T-helper 1 cell treated with Interleukin-12 subunit alpha and Interleukin-12 subunit beta and Interleukin-4 antibody, amounts not matched to agents 30 μg/mL and 1 μg/mL, for 36 hours (primary cell): ENCODE measurements at regions not wholly inside any gene's neighbourhood (a gene's known extent, or its start where the extent isn't known, plus 50 kb on each side); places are given as distances from the start of the nearest gene placed in this dataset.
"Not testable (repeated sequence)": the region's sequence is repeated elsewhere in the genome, so short reads cannot be mapped to it uniquely, and the experiment has no call there.

Experiments
- H3K27ac Mint-ChIP-seq: one replicate; pipeline ENCODE4 v1.8.0; 2021; ENCODE audit warnings: mild to moderate bottlenecking, mixed read lengths
- H3K27me3 Mint-ChIP-seq: one replicate; pipeline ENCODE4 v1.8.0; 2021; ENCODE audit warnings: low read depth, mixed read lengths
- H3K36me3 Mint-ChIP-seq: one replicate; pipeline ENCODE4 v1.8.0; 2021; ENCODE audit warnings: low read depth, mixed read lengths
- H3K4me1 Mint-ChIP-seq: one replicate; pipeline ENCODE4 v1.8.0; 2021; ENCODE audit warnings: low read depth, mixed read lengths
- H3K4me3 Mint-ChIP-seq: one replicate; pipeline ENCODE4 v1.8.0; 2021; ENCODE audit warnings: mild to moderate bottlenecking, moderate library complexity, mixed read lengths
- H3K9me3 Mint-ChIP-seq: one replicate; pipeline ENCODE4 v1.8.0; 2021; ENCODE audit warnings: mixed read lengths

GRCh38 chr2:12441750-12442475 lies 274.8 kb upstream of the TRIB2 start:
- H3K4me1 Mint-ChIP-seq, result peaks cover 15% of the 10 kb centered on the region
- H3K9me3 Mint-ChIP-seq, result no peaks in the 10 kb centered on the region
- no peak overlapping the region for H3K4me3 Mint-ChIP-seq
- H3K36me3 Mint-ChIP-seq, result peaks cover 3% of the 10 kb centered on the region
- H3K27ac Mint-ChIP-seq, result no peak overlapping the region
- no peaks in the 10 kb centered on the region for H3K27me3 Mint-ChIP-seq

DNA sequence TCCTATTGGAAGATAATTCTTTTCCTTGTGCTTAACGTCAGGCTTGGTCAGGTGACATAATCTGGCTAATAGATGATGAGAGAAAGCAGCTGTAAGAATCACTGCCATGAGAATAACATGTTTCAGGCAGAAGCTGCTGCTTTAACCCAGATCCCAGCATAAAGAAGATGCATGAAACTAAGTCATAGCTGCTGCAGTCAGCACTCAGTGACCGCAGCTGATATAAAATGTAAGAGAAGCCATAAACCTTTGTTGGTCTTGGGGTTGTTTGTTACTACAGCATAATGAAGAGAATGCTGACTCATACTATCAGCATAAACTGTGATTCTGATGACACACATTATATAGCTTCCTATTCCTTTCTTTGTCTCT lies 274.3 kb upstream of the TRIB2 start:
- Mint-ChIP-seq H3K9me3 (no peaks in the 10 kb centered on the region), H3K36me3 (peaks cover 3% of the 10 kb centered on the region), H3K4me1 (peaks cover 15% of the 10 kb centered on the region), H3K27me3 (no peaks in the 10 kb centered on the region), H3K4me3 (no peak overlapping the region), H3K27ac (no peak overlapping the region)

- Mint-ChIP-seq H3K4me3 (no peak overlapping the region), H3K27me3 (no peaks in the 10 kb centered on the region), H3K27ac (no peak overlapping the region), H3K36me3 (peaks cover 2% of the 10 kb centered on the region), H3K4me1 (peaks cover 19% of the 10 kb centered on the region), H3K9me3 (no peaks in the 10 kb centered on the region)
These were observed 267.8 kb upstream of the TRIB2 start for GRCh38 chr2:12448846-12449505.

GRCh38 chr2:12451726-12452125 lies 265.0 kb upstream of the TRIB2 start:
- Mint-ChIP-seq H3K9me3 (no peaks in the 10 kb centered on the region), H3K4me3 (peak overlapping the region; percentile 58), H3K36me3 (peaks cover 2% of the 10 kb centered on the region), H3K27me3 (no peaks in the 10 kb centered on the region), H3K4me1 (peaks cover 23% of the 10 kb centered on the region), H3K27ac (peak overlapping the region; percentile 27)

DNA sequence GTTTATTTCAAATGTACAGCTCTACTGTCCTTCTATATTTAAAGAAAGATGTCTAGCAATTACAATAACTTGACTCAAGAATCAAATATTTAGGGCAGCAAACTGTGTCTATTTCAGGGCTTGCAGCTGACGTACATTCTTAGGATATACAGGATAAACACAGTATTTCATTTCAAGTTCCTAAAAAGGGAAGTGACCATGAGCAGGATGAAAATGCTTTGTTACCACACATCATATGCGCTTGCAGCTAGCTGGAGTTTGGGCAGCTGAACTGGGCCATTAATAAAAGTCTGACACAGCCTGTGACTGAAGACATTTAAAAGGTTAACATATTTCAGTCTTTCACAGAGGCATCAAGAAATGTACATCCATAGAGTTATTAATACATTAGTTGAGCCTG lies 264.6 kb upstream of the TRIB2 start:
- peaks cover 2% of the 10 kb centered on the region for H3K36me3 Mint-ChIP-seq
- H3K4me3 Mint-ChIP-seq, result peak overlapping the region; percentile 58
- no peak overlapping the region for H3K27ac Mint-ChIP-seq
- H3K9me3 Mint-ChIP-seq, result no peaks in the 10 kb centered on the region
- no peaks in the 10 kb centered on the region for H3K27me3 Mint-ChIP-seq
- H3K4me1 Mint-ChIP-seq, result peaks cover 26% of the 10 kb centered on the region

DNA sequence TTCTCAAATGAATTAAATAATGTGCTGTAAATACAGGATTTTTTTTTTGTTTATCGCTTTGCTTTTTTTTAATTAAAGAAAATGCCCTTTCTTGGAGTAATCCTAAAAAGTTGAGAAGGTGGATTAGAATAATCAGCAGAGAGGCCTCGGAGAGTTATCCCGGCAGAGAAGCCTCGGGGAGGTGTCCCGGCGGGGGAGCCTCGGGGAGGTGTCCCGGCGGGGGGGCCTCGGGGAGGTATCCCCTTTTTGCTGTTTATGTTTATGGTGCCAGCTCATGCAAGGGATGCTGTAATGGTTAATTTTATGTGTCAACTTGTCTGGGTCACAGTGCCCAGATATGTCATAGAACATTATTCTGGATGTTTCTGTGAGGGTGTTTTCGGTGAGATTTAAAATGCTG lies 263.0 kb upstream of the TRIB2 start:
- Mint-ChIP-seq H3K27me3 (no peaks in the 10 kb centered on the region), H3K27ac (no peak overlapping the region), H3K36me3 (peaks cover 2% of the 10 kb centered on the region), H3K4me3 (no peak overlapping the region), H3K4me1 (peaks cover 31% of the 10 kb centered on the region), H3K9me3 (no peaks in the 10 kb centered on the region)

GRCh38 chr2:12455661-12456060 lies 261.1 kb upstream of the TRIB2 start:
- no peaks in the 10 kb centered on the region for H3K27me3 Mint-ChIP-seq
- no peak overlapping the region for H3K27ac Mint-ChIP-seq
- H3K9me3 Mint-ChIP-seq, result no peaks in the 10 kb centered on the region
- H3K4me1 Mint-ChIP-seq, result peaks cover 30% of the 10 kb centered on the region
- H3K4me3 Mint-ChIP-seq, result no peak overlapping the region
- H3K36me3 Mint-ChIP-seq, result peaks cover 6% of the 10 kb centered on the region

DNA sequence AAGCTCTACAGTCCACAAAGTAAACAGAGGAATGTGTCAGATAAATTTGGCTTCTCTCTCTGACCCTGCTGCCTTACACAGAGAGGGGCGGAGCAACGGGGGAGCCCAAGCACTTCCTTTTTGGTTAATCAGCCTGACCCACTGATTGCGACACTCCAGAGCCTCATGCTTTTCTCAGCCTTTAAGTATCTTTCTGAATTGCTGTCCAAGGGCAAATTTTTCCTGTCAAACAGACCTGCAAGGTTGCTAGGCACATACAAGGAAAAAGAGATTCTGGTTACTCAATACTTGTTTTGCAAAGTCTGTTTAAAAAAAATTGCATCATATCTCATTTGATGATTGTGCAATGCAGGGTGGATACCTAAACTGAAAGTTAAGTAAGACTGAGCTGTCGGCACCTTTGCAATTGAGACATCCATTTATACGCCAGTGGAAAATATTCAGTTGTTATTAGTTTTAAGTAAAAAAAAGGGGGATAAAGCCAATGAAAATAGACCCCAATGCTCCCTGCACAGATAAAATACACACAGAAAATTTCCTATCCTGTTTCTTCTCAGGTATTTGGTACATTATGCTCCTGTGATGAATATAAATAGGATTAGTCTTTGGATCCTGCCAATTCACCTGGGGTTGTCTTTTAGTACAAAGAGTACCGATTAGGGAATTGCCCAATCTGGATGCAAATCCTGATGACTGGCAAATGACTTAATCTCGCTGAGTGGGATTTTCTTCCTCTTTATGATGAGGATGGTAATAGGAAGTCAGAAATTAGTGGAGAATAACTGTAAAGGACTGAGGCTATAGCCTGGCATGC lies 260.2 kb upstream of the TRIB2 start:
- H3K9me3 Mint-ChIP-seq, result peaks cover 8% of the 10 kb centered on the region
- peaks cover 10% of the 10 kb centered on the region for H3K36me3 Mint-ChIP-seq
- H3K27me3 Mint-ChIP-seq, result no peaks in the 10 kb centered on the region
- H3K27ac Mint-ChIP-seq, result peak overlapping the region; percentile 93
- peaks cover 28% of the 10 kb centered on the region for H3K4me1 Mint-ChIP-seq
- peak overlapping the region; percentile 69 for H3K4me3 Mint-ChIP-seq

GRCh38 chr2:12457831-12458230 lies 258.9 kb upstream of the TRIB2 start:
- peaks cover 9% of the 10 kb centered on the region for H3K36me3 Mint-ChIP-seq
- no peaks in the 10 kb centered on the region for H3K27me3 Mint-ChIP-seq
- H3K4me1 Mint-ChIP-seq, result peaks cover 18% of the 10 kb centered on the region
- no peak overlapping the region for H3K27ac Mint-ChIP-seq
- H3K4me3 Mint-ChIP-seq, result no peak overlapping the region
- H3K9me3 Mint-ChIP-seq, result peaks cover 10% of the 10 kb centered on the region

DNA sequence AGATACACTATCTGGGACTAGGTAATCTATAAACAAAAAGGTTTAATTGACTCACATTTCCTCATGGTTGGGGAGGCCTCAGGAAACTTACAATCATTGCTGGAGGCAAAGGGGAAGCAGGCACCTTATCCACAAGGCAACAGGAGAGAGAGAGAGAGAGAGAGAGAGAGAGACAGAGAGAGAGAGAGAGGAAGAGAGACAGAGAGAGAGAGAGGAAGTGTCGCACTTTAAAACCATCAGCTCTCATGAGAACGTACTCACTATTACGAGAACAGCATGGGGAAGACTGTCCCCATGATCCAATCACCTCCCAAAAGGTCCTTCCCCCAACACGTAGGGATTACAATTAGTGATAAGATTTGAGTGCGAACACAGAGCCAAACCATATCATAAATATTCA lies 253.5 kb upstream of the TRIB2 start:
- no peak overlapping the region for H3K27ac Mint-ChIP-seq
- H3K4me1 Mint-ChIP-seq, result peaks cover 4% of the 10 kb centered on the region
- H3K9me3 Mint-ChIP-seq, result peaks cover 10% of the 10 kb centered on the region
- H3K36me3 Mint-ChIP-seq, result peaks cover 9% of the 10 kb centered on the region
- H3K27me3 Mint-ChIP-seq, result no peaks in the 10 kb centered on the region
- no peak overlapping the region for H3K4me3 Mint-ChIP-seq

DNA sequence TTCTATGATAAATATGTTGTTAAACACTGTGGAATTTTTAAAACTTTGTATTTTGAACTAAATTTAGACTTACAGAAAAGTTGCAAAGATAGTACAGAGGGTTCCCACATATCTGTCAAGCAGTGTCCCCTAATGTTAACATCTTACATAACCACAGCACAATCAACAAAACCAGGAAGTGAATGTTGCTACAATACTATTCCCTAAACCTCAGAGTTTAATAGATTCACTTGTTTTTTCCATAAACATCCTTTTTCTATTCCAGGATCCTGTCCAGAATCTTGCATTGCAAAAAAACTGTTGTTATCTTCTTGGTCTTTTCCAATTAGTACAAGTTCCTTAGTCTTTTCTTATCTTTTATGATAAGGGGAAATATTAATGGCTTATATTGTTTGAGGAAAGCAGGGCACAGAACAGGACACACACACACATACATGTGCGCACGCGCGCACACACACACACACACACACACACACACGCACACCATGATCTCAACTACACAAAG lies 251.1 kb upstream of the TRIB2 start:
- Mint-ChIP-seq H3K36me3 (peaks cover 5% of the 10 kb centered on the region), H3K4me1 (no peaks in the 10 kb centered on the region), H3K4me3 (no peak overlapping the region), H3K27ac (no peak overlapping the region), H3K9me3 (peaks cover 10% of the 10 kb centered on the region), H3K27me3 (no peaks in the 10 kb centered on the region)

DNA sequence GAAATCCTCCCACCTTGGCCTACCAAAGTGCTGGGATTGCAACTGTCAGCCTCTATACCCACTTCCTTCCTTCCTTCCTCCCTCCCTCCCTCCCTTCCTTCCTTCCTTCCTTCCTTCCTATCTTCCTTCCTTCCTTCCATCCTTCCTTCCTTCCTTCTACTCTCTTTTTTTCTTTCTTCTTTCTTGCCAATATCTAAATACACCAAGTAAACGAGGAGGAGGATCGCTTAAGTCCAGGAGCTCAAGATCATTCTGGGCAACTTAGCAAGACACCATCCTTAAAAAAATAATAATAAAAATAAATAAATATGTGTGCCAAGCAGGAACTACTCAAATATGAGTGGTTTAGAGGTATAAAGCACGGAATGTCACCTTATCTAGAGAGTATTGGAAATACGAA lies 249.4 kb upstream of the TRIB2 start:
- H3K36me3 Mint-ChIP-seq, result peaks cover 9% of the 10 kb centered on the region
- H3K9me3 Mint-ChIP-seq, result peaks cover 10% of the 10 kb centered on the region
- no peak overlapping the region for H3K4me3 Mint-ChIP-seq
- no peaks in the 10 kb centered on the region for H3K27me3 Mint-ChIP-seq
- no peaks in the 10 kb centered on the region for H3K4me1 Mint-ChIP-seq
- no peak overlapping the region for H3K27ac Mint-ChIP-seq

GRCh38 chr2:12469141-12469561 lies 247.6 kb upstream of the TRIB2 start:
- no peaks in the 10 kb centered on the region for H3K4me1 Mint-ChIP-seq

DNA sequence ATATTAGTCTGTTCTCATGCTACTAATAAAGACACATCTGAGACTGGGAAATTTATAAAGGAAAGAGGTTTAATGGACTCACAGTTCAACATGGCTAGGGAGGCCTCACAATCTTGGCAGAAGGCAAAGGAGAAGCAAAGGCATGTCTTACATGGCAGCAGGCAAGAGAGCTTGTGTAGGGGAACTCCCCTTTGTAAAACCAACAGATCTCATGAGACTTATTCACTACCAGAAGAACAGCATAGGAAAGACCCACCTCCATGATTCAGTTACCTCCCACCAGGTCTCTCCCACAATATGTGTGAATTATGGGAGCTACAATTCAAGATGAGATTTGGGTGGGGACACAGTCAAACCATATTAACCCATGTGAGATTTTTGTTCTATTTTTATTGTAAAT lies 244.5 kb upstream of the TRIB2 start:
- H3K4me3 Mint-ChIP-seq, result not testable (repeated sequence)
- H3K9me3 Mint-ChIP-seq, result peaks cover 34% of the 10 kb centered on the region
- peaks cover 25% of the 10 kb centered on the region for H3K36me3 Mint-ChIP-seq

More at GRCh38 chr2:12469141-12469561, 247.6 kb upstream of the TRIB2 start:
- peaks cover 24% of the 10 kb centered on the region for H3K9me3 Mint-ChIP-seq
- no peak overlapping the region for H3K27ac Mint-ChIP-seq
- H3K4me3 Mint-ChIP-seq, result no peak overlapping the region
- H3K27me3 Mint-ChIP-seq, result no peaks in the 10 kb centered on the region
- H3K36me3 Mint-ChIP-seq, result peaks cover 18% of the 10 kb centered on the region

More for the DNA sequence above, 244.5 kb upstream of the TRIB2 start:
- not testable (repeated sequence) for H3K27ac Mint-ChIP-seq, H3K27me3 Mint-ChIP-seq, H3K4me1 Mint-ChIP-seq
